VCaP (cell line): ENCODE measurements at regions not wholly inside any gene's neighbourhood (a gene's known extent, or its start where the extent isn't known, plus 50 kb on each side); places are given as distances from the start of the nearest gene placed in this dataset.

ENCODE experiments used
- H3K27ac ChIP-seq: fragments of 450-650 bp; 2 replicates; pipeline ENCODE4 v1.5.1; 2017
- CTCF ChIP-seq: fragments of 450-650 bp; conservative IDR thresholded peaks from 2 replicates; pipeline ENCODE4 v1.5.1; 2017; ENCODE audit warnings: mild to moderate bottlenecking, moderate library complexity

GRCh38 chr14:85459361-85460000, 70.5 kb upstream of the FLRT2 start:
- TF ChIP-seq CTCF, result no peak
- H3K27ac ChIP-seq, result no peak overlapping the region

GRCh38 chr14:85461432-85462133, 68.4 kb upstream of the FLRT2 start:
- no peak for TF ChIP-seq CTCF
- no peak overlapping the region for H3K27ac ChIP-seq

GRCh38 chr14:85463512-85463911, 66.4 kb upstream of the FLRT2 start:
- no peak overlapping the region for H3K27ac ChIP-seq
- no peak for TF ChIP-seq CTCF

- no peak overlapping the region for H3K27ac ChIP-seq
- TF ChIP-seq CTCF, result no peak
Measured at GRCh38 chr14:85464135-85464895, 65.6 kb upstream of the FLRT2 start.

- no peak overlapping the region for H3K27ac ChIP-seq
- TF ChIP-seq CTCF, result no peak
Measured at GRCh38 chr14:85466678-85467077, 63.3 kb upstream of the FLRT2 start.

GRCh38 chr14:85468816-85469215, 61.1 kb upstream of the FLRT2 start:
- no peak overlapping the region for H3K27ac ChIP-seq
- no peak for TF ChIP-seq CTCF

GRCh38 chr14:85471156-85471555, 58.8 kb upstream of the FLRT2 start:
- TF ChIP-seq CTCF, result no peak
- no peak overlapping the region for H3K27ac ChIP-seq
